ENCODE measurements at regions not wholly inside any gene's neighbourhood (a gene's known extent, or its start where the extent isn't known, plus 50 kb on each side); places are given as distances from the start of the nearest gene placed in this dataset.

- peak in 2 of 5 donors; percentile 61 to 68 for DNase-seq
- peak in 3 of 4 donors; percentile 38 to 56 (median 50) for ATAC-seq
- H3K4me3 ChIP-seq = no peak overlapping the region
- H3K4me1 ChIP-seq = peaks cover 3 to 47% (median 32%) of the 10 kb centered on the region in 12 donors
- TF ChIP-seq POLR2A (IDR thresholded peaks at IDR 0.05) (no peak), CTCF (IDR thresholded peaks at IDR 0.05) (no peak)
- WGBS, 4 donors = 64 to 78% (median 73%) methylated on average over 6 of the region's 6 CpGs
- H3K9me3 ChIP-seq = no peaks in the 10 kb centered on the region
- intact Hi-C loops (cut with DNase I) = no loop called here
- no peaks in the 10 kb centered on the region for H3K36me3 ChIP-seq
- H3K27ac ChIP-seq = peak overlapping the region in 1 of 12 donors; percentile 31
- H3K27me3 ChIP-seq = no peaks in the 10 kb centered on the region
Measured at GRCh38 chr15:62492900-62493299, 327.8 kb upstream of the C2CD4B start.

- 43 to 55% (median 48%) methylated on average over 4 of the region's 4 CpGs for WGBS, 4 donors
- intact Hi-C loops (cut with DNase I) = no loop called here
- TF ChIP-seq CTCF (IDR thresholded peaks at IDR 0.05) = no peak
- no peak for TF ChIP-seq POLR2A (IDR thresholded peaks at IDR 0.05)
- H3K9me3 ChIP-seq = no peaks in the 10 kb centered on the region
- peaks cover 3 to 53% (median 35%) of the 10 kb centered on the region in 12 donors for H3K4me1 ChIP-seq
- no peak for ATAC-seq
- no peak overlapping the region for H3K4me3 ChIP-seq
- H3K27me3 ChIP-seq = no peaks in the 10 kb centered on the region
- H3K36me3 ChIP-seq = no peaks in the 10 kb centered on the region
- peak overlapping the region in 6 of 12 donors; percentile 4 to 74 (median 24) for H3K27ac ChIP-seq
- DNase-seq = no peak
Measured at GRCh38 chr15:62494197-62494596, 329.1 kb upstream of the C2CD4B start.

- Histone ChIP-seq H3K9me3 (no peaks in the 10 kb centered on the region), H3K27ac (peak overlapping the region; percentile 39 to 75 (median 58)), H3K27me3 (no peaks in the 10 kb centered on the region), H3K4me3 (no peak overlapping the region), H3K4me1 (peaks cover 3 to 54% (median 35%) of the 10 kb centered on the region in 12 donors), H3K36me3 (no peaks in the 10 kb centered on the region)
- ATAC-seq (peak; percentile 53 to 89 (median 85)), DNase-seq (peak in 4 of 5 donors; percentile 48 to 67 (median 60))
- TF ChIP-seq POLR2A (IDR thresholded peaks at IDR 0.05) = no peak
- TF ChIP-seq CTCF (IDR thresholded peaks at IDR 0.05) = no peak
- WGBS, 4 donors = 35 to 44% (median 39%) methylated on average over 9 of the region's 9 CpGs
- intact Hi-C loops (cut with DNase I) = loop anchor here in 1 of 10 donors (5.0 kb wide), 1 partner anchor 104 kb away; the partner anchor contains the start of gene TLN2
Measured at GRCh38 chr15:62495670-62496614, 330.9 kb upstream of the C2CD4B start.

GRCh38 chr15:62497356-62497755, 332.3 kb upstream of the C2CD4B start:
- no peaks in the 10 kb centered on the region for H3K9me3 ChIP-seq
- ATAC-seq (no peak), DNase-seq (no peak)
- intact Hi-C loops (cut with DNase I) = loop anchor here in 1 of 10 donors (5.0 kb wide), 1 partner anchor 105 kb away; the partner anchor contains the start of gene TLN2
- TF ChIP-seq POLR2A (IDR thresholded peaks at IDR 0.05) (no peak), CTCF (IDR thresholded peaks at IDR 0.05) (no peak)
- H3K27me3 ChIP-seq = no peaks in the 10 kb centered on the region
- no peak overlapping the region for H3K4me3 ChIP-seq
- H3K27ac ChIP-seq = peak overlapping the region in 4 of 12 donors; percentile 13 to 75 (median 66)
- H3K36me3 ChIP-seq = no peaks in the 10 kb centered on the region
- 61 to 73% (median 65%) methylated on average over 2 of the region's 2 CpGs for WGBS, 4 donors
- H3K4me1 ChIP-seq = peaks cover 3 to 52% (median 33%) of the 10 kb centered on the region in 12 donors

Measured in heart left ventricle (tissue), 16 donors.